GM18499 (cell line): ENCODE measurements at regions not wholly inside any gene's neighbourhood (a gene's known extent, or its start where the extent isn't known, plus 50 kb on each side); places are given as distances from the start of the nearest gene placed in this dataset.

ENCODE experiments used
- ATAC-seq: cut with Tn5 transposase; IDR thresholded peaks from one replicate; pipeline ENCODE4 v1.9.1; 2021; ENCODE audit warnings: moderate number of reproducible peaks; ENCODE audit not compliant: insufficient read depth, unreplicated experiment

DNA sequence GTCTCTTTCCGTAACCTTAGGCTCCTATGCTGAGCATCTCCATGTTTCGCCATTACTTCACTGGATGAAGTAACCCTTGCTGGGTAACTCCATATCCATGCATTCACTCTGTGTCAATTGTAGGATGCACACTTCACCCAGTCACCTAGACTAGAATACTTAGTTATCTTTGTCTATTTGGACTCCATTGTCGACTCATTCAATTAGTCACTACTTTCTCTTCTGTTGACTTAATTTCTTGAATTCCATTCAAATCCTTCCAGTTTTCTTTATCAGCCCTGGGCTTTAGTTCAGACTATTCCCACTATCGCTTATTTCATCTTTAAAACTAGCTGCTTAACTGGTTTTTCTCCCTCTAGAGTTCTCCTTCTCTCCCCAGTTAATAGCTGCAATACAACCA is 111.3 kb upstream of the TNS3 start:
- no peak for ATAC-seq

- no peak for ATAC-seq
These were observed 110.1 kb upstream of the TNS3 start for GRCh38 chr7:47691988-47692387.

- ATAC-seq = no peak
These were observed 109.1 kb upstream of the TNS3 start for GRCh38 chr7:47690902-47691558.

DNA sequence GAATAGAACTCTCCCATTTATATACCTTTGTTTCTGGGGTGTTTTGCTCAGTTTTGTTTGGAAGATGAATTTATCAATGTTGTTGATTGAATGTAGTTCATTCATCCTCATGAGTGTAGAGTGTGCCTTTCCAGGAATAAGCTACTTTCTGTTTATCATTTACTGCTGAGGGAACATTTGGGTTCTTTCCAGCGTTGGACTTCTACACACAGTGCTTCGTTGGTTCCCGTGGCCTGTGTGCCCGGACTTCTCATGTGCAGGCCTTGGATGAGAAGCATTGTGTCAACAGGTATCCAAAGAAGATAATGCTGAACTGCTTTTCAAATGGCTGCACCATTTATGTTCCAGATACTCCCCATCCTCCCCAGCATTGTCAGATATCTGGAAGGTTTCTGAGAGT is 107.6 kb upstream of the TNS3 start:
- ATAC-seq = no peak

DNA sequence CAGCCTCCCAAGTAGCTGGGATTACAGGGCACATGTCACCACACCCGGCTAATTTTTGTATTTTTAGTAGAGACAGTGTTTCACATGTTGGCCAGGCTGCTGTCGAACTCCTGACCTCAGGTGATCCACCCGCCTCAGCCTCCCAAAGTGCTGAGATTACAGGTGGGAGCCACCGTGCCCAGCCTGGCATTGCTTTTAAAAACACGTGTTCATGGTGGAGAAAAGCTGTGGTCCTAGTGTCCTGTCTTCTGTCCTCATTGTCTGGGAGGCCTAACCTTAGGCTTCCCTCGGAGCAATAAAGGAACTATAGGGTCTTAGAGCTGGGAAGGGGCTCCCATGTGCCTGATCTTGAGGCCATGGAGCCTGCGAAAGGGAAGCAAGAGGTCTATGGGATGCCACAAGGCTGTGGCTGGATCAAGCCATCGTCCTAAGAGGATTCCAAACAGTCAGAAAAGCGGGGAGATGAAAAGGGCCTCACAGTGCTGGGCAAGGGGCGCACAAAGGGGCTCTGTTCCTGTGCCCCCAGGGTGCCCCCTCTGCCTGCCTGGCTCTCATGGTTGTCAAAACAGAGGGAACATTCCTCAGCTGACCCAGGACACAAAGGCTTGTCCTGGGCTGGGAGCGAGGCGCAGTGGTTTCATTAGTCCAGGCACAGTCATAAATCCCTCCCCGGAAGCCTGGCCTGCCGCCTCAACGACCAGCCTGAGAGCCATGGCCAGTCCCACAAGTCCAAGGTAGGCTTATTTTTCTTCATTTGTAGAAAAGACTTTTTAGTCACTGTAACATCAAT is 106.6 kb upstream of the TNS3 start:
- no peak for ATAC-seq

GRCh38 chr7:47685712-47686376 is 103.9 kb upstream of the TNS3 start:
- no peak for ATAC-seq

- no peak for ATAC-seq
These were observed 103.2 kb upstream of the TNS3 start for GRCh38 chr7:47685151-47685550.

DNA sequence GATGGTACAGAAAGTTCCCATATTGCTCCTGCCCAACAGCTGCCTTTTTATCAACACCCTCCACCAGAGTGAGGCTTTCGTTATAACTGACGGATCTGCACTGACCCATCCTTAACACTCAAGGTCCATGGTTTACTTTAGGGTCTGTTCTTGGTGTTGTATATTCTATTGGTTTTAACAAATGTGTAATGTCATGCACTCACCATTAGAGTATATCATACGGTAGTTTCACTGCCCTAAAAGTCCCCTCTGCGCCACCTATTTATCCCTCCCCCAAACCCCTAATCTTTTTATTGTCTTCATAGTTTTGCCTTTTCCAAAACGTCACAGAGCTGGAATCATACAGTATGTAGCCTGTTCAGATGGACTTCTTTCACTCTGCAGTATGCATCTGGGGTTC is 102.8 kb upstream of the TNS3 start:
- ATAC-seq = no peak

DNA sequence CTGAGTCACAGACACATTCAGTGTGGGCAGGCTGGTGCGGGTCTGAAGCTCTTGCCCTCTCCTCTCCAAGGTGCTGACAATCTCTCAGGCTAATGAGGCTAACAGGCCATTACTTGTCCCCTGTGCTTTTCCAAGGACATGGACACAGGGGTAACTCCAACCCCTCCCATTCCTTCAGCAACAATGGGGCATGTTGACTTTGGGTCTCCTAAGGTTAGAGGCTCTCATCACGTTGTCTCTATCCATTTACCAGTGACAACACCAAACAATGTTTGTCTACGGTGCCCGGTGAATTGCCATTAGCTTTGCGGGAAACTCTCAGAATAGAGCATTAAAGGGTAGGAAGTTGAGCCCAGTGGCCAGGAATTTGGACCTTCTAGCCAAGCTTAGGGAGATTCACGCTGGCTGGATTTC is 101.6 kb upstream of the TNS3 start:
- ATAC-seq = no peak

DNA sequence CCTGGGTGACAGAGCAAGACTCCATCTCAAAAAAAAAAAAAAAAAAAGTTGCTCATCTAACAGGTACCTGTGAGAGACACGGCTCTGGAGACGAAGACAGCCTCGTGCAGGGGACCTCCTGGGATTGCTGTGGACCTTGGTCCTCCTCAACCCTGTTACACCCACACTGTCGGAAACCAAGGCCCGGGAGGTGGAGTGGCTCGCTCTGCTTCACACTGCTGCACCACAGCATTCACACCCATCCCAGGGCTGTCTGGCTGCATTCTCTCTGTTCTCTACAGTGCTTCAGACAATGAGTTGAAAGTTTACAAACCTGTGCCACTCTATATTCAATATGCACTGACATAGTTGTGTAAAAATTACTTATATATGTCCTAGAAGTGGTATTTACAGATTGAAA is 101.0 kb upstream of the TNS3 start:
- no peak for ATAC-seq

GRCh38 chr7:47681249-47681810 is 99.4 kb upstream of the TNS3 start:
- ATAC-seq = no peak

DNA sequence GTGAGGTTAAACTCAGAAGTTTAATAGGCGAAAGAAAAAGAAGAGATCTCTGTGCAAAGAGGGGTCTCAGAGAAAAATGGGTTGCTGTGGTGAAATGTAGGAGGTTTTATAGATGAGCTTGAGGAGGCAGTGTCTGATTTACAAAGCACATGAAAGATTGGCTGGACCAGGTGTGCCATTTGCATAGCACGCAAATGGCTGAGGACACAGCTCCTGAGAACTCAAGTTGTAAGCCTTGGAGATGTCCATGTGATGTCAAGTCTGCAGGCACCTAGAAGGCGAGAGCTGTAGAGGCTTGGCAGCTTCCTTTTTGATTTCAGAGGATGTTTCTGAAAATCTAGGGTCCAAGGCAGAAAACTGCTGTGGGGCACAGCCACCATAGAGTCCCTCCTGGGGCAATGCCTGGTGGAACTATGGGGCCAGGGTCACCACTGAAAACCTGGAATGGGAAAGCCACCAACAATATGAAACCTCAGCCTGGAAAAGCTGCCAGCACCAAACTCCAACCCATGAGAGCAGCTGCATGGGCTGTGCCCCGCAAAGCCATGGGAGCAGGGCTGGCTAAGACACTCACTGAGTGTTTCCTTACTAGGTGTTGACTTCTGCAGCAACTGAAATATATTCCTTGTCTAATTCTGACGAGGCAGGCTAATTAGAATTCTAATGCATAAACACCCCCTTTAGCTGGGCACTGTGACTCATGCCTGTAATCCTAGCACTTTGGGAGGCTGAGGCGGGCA is 96.9 kb upstream of the TNS3 start:
- ATAC-seq = no peak

DNA sequence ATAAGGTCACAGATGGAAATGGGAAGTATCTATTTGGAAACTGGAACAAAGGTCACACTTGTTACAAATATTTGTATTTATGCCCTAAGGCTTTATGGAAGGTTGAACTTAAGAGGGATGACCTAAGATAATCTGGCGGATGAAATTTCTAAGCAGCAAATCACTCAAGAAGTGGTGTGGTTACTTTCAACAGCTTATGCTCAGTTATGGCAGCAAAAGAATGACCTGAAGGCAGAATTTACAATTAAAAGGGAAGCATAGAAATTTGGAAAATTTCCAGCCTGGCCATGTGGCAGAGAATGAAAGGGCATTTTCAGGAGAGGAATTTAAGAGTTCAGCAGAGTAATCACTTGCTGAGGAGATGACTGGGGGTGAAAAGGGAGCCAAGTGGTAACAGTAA is 95.8 kb upstream of the TNS3 start:
- no peak for ATAC-seq

- ATAC-seq = no peak
These were observed 95.2 kb upstream of the TNS3 start for GRCh38 chr7:47677093-47677492.

DNA sequence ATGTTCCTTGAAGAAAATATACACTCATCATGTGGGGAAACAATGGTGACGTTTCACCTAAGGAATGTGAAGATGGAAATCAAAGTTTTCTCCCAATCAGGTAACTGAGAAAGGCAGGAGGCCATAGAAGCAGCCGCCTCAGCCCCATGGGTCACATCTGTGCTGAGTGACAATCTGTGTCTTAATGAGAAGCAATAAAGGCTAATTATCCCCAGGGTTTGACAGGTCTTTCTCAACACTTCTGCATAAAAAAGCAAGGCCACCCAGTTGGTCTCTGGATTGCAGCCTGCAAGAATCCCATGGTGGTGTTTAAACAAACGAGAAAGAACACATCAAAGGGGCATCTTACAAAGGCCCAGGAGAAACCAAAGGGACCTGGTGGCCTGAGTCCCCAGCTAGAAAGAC is 91.1 kb upstream of the TNS3 start:
- no peak for ATAC-seq

- ATAC-seq = no peak
These were observed 90.4 kb upstream of the TNS3 start for GRCh38 chr7:47672271-47672791.

DNA sequence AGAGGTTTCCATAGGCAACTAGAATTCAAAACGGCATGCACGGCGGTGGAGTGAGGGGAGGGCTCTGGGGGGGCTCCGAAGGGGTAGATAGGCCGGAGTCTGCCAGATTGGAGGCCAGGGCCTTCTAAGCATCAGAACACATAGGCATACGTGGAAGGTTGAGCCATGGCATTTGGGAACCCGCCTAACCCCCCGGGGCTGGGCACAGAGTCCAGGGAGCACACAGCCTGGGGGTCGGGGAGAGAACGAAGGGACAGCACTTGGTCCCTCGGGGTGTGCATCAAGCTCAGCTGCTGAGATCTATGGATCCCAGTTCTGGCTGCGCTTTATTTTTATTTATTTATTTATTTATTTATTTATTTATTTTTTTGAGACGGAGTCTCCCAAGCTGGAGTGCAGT is 89.4 kb upstream of the TNS3 start:
- no peak for ATAC-seq

DNA sequence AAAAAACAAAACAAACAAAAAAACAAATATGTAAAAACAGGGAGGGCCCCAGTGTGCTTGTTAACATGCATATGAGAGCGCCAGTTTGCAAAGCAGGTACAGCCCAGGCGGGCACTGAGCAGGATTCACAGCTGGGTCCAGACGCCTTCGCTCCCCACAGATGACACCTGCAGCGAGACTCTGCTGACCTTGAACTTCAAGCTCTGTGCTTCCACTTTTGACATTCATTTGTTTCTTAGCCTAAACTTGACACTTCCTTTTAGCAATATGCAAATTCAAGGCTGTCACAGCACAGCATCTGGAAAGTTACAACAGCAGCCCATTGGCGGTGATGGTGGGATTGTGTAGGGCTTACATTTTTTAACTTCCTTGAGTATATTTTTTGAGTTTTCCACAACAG is 88.8 kb upstream of the TNS3 start:
- ATAC-seq = peak; percentile 62

DNA sequence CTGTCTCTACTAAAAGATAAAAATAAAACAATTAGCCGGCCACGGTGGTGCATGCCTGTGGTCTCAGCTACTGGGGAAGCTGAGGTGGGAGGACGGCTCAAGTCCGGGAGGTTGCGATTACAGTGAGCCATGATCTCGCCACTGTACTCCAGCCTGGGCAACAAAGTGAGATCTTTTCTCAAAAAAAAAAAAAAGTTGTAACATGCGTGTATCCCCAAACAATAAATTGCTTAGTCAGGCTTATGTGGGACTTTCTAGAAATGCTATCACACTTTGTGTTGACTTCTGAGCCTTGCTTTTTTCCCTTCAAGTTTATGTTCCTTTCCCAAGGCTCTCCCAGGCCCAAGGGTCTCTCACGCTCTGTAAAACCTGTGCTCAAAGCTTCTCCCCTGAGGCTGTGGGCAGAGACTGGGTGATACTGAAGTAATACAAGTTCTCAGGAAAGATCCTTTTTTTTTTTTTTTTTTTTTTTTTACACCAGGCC is 88.0 kb upstream of the TNS3 start:
- no peak for ATAC-seq
